GM19328 (cell line): ENCODE measurements at regions not wholly inside any gene's neighbourhood (a gene's known extent, or its start where the extent isn't known, plus 50 kb on each side); places are given as distances from the start of the nearest gene placed in this dataset.
A peak's percentile ranks its signal among the peaks of the same experiment; 100 is the strongest.

ENCODE experiments used
- ATAC-seq: cut with Tn5 transposase; IDR thresholded peaks from one replicate; pipeline ENCODE4 v1.9.1; 2021; ENCODE audit warnings: mild to moderate bottlenecking, moderate library complexity; ENCODE audit not compliant: unreplicated experiment

DNA sequence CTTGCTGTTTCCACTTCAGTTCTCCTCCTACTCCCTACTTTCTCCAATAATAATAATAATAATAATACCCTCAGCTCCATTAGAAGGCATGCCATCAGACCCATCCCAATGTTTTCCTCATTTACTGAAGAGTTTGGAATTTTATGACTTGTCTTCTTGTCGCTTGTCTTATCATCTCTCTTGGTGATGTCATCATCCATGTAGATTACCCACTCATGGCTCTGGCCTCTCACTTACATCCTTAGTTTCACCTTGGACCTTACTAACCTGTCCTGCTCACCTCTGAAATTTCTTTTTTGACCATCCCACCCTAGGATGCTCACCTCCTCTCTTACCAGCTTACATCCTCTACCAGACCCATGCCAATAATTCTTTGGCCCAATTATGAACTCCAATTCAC is 329.3 kb downstream of the ACTL7B start:
- no peak for ATAC-seq

DNA sequence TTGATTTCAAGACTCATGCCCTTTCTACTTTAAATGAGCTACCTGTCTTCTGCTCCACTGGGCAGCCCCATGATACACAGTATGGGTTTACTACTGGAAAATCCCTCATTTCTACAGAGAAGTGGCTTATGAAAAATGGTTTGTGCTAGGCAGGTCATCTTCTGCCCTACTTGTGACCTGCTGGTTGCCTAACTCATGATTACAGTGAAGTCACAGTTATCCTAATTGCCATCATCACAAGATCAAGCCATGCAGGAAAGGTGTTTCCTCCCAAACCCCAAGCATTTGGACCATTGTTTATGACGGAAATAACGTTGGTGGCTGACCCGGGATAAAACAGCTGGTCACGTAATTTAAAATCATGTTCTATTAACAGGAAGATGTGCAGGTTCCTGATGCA is 330.6 kb downstream of the ACTL7B start:
- no peak for ATAC-seq

DNA sequence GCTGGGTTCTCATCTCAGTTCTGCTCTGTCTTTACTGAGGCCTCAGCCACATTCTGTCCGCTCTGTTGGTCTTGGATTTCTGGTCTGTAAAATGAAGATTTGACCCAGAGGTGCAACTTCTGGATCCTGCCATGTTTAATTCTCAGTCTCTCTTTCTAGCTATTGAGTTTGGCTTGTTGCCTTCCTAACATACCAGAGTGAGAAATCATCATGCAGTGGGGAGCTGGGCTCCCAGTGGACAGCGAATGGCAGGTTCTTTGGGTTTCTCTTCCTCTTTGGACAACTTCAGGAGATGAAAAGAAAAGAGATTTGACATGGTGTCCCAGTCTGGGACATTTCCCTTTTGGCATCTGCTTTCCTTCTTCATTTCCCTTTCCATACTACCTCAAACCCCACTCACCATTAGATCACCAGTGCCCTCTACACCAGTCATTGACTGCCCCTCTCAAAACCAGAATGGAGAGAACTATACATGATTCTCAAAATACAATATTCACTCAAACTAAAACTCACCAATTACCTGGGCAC is 334.7 kb downstream of the ACTL7B start:
- ATAC-seq, result no peak

DNA sequence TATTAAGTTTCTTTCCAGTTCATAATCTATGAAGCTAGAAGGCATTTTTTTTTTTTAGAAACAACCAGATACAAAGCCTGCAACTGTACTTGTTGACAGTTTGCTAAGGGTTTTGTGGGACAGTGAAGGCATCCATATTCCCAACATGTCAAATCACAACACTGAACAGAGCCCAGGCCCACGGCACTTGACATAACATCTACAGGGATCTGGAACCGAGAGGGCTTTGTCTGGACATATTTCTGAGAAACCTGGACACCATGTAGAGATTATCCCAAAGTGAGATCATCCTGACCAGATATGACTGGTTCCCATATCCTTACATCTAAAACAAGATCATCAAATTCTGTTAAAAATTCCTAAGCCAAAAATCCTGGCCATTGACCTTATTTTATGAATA is 336.3 kb downstream of the ACTL7B start:
- no peak for ATAC-seq

DNA sequence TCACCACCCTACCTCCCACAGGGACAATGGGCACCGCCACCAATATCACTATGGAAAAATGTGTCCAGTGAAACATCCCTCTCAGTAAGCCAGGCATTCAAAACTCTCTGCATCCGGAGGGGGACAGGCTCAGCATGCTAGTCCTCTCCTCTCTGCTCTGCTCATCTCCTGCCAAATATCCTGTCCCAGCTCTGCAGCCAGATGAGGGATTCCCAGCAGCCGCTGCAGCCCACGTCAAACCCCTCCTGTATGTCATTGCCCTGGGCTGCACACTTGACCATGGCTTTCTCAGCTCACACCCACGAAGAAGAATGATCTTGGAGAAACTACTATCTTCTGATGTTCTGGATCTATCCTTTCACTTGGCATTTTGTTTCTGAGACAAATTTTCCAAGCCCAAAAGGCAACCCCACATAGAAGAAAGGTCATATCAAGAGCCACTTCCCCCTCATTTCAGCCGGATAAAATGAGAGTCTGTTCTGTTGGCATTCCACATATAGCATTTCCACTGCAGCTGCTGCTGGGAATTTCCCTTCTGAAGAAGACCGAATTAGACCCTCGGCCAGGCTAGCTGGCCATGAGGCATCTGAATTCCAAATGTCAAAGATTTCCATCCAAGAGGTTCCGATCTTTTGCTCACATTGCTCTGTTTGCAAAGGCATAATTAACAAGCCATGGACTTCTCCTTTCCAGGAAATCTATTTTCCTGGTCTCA is 338.0 kb downstream of the ACTL7B start:
- ATAC-seq, result no peak

DNA sequence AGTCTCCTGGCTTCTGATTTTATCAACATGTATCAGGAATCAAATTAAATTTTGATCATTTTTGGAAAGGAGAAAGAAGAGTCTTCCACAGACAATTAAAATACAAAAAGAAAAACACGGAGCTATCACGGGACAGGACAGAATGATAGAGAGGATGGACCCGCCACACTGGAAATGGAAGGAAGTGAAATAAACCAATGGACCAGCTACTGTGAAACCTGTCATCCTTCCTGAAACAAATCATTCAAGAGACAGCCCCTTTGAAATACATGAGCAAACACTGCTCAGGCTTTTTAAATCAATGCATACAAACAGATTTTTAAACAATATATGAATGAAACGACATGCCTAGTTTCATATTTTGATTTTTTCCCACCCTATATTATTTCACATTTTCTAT is 339.4 kb downstream of the ACTL7B start:
- no peak for ATAC-seq

DNA sequence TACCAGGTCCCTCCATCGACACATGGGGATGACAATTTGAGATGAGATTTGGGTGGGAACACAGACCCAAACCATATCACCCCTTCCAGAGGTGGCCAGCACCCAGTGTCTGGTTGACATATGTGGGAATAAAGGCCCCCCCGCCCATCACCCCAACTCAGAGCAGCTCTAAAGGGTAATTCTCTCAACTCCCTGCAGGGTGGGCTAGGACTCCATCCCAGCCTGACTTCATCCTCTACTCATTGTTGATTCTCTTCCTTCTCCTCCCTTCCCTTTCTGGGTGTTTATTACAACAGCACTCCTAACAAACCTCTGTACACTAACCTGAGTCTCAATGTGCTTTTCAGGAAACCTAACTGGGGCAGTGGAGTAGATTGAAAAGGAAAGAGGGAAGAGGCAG is 339.9 kb downstream of the ACTL7B start:
- no peak for ATAC-seq

DNA sequence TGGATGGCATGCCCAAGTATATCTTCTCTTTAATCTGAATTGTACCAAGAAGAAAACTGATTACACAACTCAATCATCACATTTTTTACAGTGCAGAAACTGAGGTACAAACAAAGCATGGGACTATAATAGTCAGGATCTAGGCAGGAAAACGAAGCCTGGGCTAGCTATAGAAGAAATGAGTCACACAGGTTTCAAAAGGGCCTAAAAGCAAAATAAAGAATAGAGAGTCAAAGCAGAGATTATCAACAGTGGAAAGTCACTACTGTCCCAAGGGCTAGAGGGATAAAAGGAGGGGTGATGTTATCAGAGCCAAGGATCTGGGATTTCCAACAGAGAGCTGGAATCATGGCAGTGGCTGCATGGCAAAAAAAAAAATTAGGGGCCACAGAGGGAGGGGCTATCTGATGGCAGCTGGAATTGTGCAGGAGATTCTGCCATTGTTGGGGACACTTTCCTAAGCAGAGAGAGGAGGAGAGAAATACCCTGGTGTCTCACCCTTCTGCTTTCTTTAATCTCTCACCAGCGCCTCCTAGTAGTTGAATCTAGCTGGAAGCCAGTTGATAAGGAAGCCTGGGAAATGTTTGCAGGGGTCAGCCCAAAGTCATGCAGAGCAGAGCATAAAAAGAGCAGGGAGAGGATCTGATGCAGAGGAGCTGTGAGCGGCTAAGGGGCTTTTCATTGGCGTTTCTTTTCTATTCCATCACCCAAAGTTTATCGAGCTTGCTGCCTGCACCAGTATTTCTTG is 343.2 kb downstream of the ACTL7B start:
- no peak for ATAC-seq

DNA sequence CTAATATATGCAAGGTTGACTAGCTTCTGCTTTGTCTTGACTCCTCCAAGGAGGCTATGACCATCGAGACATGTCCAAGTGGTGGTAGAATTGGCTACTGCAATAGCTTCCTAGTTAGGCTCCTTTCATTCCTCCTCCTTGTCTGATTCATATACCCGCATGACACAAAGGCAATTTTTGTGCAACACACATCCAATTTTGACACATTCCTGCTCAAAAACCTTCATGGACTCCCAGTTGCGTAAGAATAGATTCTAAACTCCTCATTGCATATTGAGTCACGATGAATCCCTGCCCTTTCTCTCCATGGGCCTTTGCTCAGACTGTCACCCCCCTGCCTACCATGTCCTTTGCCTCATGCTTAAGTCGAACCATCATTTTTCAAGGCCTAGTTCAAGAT is 344.5 kb downstream of the ACTL7B start:
- no peak for ATAC-seq

DNA sequence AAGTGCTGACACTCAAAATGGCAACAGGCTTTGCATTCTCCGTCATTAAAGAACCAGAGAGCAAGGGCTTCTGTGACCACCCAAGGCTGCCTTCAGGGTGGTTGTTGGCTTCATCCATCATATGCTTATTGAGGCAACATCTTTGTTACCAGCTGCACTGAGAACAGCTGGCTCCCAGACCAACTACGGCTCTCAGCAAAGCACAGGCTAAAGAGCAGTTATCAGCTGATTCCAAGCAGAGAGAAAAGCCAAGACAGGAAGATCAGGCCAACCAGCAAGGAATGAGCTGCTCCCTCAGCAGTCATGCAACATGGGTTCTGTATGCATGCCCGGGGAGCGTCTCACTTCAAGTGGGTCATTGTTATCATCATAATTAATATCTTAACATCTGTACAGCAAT is 358.9 kb downstream of the ACTL7B start:
- no peak for ATAC-seq

DNA sequence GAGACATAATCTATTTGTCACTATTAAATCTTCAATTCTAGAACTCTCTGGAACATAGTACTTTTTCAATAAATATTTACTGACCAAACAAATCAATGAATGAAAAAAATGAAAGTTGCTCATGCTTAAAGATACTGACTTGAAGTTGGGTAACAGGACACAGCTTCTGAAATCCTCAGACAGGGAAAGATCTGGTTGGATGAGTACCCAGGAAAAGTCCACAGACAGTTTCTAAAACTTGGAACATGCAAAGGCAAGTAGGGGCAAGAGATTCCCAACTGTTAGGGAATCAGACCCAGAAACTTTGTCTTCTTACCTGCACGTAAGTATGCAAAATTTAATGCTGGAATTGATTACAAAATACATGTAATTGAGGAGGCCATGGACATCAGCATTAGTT is 366.2 kb downstream of the ACTL7B start:
- ATAC-seq, result no peak

DNA sequence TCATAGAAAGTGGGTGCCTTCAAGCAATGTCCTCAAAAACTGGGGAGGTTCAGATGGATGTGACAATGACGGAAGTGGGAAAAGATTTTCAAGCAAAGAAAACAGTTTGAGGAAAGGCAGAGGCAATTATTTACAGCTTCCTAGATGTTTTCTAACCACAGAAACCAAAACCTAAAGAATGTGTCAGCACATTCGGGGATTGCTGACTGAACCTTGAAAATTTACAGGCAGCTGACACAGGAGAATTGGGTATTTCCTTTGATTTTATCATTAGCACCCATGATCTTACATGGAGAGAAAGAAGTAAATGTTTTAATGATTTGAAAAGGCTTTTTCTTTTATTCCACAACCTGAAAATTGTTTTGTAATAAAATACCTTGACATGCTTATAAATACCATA is 369.0 kb downstream of the ACTL7B start:
- no peak for ATAC-seq

DNA sequence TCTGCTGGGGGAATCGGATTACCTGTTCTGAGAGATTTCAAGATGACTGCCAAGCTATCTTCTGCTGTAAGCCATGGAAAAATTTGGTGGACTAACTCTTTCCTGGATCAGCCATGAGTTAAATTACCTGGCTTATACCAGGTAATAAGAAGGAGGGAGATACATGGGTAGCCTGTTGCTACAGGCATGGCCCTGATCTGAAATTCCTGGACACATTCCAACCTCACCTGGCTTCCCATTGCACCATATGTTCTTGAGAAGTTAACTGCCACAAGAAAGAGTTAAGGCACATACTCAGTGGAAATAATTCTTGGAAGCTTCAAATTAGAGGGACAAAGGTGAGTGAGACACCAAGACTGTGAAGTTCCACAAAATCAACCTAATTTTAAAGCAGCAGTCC is 371.3 kb downstream of the ACTL7B start:
- no peak for ATAC-seq

DNA sequence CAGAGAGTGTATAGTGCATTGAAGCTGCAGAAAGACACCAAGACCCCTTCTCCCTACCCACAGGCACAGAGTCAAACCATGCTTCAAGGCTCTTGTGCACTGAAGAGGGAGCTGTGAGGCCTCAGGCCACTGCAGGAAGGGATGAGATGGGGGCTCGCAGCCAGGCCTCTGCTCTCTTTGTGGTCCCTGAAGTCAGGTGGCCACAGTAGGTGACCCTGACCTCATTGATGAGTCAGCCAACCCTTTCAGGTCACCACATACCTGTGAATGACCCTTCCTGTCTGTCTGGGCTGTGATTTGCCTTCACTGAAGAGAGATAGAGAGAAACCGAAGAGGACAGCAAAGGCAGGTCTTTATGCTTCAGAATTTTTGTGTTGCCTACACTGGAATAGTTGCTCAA is 372.1 kb downstream of the ACTL7B start:
- ATAC-seq, result no peak

DNA sequence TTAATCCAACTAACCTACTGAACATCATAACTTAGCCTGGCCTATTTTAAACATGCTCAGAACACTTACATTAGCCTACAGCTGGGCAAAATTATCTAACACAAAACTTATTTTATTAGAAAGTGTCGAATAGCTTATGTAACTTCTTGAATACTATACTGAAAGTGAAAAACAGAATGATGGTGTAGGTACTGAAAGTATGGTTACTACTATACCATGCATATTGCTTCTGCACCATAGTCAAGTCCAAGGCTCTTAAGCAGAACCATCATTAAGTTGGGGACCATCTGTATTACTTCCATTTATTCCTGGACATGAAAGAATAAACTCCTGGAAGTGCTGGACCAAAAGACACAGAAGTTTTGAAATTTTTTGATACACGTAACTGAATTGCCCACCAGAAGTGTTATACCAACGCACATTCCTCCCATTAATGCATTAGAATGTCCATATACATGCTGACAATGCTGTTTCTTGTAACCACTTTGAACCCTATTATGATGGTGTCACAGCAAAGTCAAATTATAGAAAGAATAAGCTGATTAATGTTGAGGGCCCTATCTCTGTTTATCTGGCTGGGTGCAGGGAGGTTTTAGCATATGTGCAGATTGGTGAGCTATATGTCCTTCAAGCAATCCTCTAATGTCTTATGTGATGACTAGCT is 375.7 kb downstream of the ACTL7B start:
- ATAC-seq, result no peak

DNA sequence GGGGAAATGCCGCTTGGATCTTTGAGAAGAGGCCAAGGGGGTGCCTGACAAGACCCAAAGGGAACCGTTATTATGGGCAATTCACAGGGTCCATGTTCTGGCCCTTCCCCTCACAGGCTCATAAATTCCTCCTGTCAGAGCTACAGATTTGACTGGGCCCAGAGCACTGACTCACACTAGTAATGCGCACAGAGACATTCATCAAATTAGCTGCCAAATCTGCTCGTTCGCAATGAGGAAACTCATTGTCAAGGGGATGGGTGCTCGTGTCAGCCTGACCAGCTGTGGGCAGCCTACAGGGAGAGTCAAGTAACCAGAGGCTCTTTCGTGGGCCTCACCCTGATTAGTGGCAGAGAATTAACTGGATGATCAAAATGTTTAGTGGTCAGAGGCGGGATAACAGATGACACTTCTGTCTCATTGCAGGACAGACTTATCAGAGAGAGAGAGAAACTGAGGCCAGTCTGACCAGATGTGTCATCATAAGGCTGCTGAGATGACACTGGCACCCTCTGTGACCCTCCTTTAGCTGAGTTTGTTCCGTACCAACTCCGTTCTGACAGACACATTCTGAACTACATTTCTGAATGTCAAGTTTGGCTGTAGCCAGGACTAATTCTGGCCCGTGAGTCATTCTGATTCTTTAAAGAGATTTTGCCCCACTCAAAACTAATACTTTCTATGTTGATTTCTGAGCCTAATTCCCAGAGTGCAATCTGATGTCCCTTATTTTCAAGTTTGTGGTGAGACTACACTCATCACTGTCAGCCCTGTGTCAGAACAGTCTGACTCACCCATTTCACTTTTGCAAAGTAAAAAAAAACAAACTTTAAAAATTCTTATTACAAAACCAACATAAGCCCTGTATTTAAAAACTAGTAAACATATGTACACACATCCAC is 377.1 kb downstream of the ACTL7B start:
- peak; percentile 75 for ATAC-seq

DNA sequence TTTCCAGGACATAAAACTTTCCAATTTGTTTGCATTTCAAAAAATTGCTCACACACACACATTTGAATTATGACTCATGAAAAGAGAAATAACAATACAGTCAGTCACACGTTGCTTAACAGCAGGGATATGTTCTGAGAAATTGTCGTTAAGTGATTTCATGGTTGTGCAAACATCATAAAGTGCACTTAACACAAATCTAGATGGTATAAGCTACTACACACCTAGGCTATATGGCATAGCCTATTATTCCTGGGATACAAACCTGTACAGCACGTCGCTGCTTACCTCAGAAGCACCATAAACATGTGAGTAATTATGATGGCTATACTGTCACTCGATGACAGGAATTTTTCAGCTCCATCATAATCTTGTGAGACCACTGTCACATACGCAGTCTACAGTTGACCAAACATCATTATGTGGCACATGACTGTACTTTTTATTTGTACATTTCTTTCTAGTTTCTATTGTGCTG is 378.2 kb downstream of the ACTL7B start:
- no peak for ATAC-seq

DNA sequence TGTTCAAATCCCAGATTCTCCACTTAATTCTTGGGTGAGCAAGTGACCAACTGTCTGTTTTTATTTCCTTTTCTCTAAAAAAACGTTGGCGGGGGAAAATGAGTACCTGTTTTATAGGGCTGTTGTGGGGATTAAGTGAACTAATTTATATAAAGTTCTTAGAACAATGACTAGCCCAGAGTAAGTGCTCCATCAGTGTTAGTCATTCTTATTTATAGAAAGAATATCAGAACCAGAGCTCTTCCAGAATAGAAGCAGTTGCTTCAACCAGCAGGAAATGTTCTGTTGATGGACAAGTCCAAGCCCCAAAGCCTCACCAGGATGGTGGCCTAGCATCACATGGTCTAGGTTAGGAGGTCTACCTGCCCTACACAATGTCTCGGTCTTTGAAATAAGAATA is 379.2 kb downstream of the ACTL7B start:
- no peak for ATAC-seq

DNA sequence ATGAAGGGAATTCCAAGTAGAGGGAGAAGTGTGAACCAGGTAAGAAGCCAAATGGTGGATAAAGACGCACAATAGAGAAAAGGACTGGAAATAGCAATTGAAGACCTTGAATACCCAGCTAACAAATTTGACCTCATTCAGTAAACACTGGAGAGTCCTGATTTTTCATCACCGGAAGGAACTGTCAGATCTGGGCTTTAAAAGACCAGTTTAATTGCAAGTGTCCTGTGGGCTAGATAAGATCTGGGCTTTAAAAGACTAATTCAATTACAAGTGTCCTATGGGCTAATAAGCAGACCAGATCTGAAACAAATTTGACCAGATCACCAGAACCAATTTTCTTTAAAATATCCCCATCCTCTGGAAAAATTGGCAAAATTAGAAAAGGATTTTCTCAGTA is 380.0 kb downstream of the ACTL7B start:
- no peak for ATAC-seq

DNA sequence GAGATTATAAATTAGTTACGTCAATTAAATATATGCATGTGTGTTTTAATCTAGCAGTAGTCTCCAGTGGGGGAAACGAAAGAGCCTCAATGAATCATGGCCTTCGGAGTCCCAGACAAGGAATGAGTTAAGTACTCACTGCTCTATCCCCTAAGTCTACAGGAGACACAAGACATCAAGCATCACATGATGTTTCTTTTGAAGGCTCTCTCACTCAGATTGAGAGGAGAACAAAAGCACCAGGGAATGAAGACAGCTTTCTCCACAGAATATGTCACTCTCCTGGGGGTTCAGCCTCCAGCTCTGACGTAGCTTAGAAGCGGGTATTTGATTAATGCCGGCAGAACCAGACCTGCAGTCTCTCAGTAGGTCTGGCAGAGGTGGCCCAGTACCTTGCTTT is 381.4 kb downstream of the ACTL7B start:
- ATAC-seq, result no peak
